ENCODE measurements at regions not wholly inside any gene's neighbourhood (a gene's known extent, or its start where the extent isn't known, plus 50 kb on each side); places are given as distances from the start of the nearest gene placed in this dataset.

- FAIRE-seq = no peak
- no peak for DNase-seq (ENCODE audit: insufficient read length, low spot score)
These were observed 75.4 kb upstream of the AKAP13 start for GRCh38 chr15:85305050-85305449.

DNA sequence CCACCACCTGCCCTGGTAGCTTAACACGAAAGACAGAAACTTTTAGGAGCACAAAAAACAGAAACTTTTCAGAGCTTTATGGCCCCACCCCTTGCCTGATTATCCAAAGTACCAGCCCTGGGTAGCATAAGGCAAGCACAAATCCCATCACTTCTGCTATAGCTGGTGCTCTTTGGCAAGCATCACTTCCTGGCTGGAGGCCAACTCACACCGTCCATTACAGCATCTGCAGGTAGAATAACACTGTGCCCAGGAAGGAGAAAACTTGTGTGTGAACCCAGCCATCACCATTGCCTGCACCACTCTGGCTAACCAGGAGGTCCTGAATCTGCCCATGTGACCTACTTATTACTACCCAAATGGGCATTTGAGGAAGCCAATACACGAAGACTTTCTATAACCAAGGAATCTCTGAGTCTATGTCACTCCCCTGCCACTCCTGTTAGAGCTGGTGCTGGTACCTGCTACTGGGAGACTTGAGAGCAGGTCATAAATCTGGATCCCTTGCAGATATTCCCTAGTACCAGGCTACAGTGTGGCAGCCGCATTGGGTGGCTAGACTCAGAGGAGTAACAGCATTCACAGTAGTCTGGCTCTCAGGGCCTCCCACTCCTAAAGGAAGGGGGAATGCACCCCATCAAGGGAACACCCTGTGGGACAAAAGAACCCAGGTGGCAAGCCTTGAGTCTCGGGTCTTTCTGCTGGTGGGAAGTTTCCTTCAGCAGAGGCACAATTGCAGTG lies 73.3 kb upstream of the AKAP13 start:
- DNase-seq (ENCODE audit: insufficient read length, low spot score) (no peak), FAIRE-seq (no peak)

- DNase-seq (ENCODE audit: insufficient read length, low spot score) = no peak
- no peak for FAIRE-seq
These were observed 72.7 kb upstream of the AKAP13 start for GRCh38 chr15:85307687-85308045.

GRCh38 chr15:85311647-85312046 lies 68.8 kb upstream of the AKAP13 start:
- FAIRE-seq = no peak
- no peak for DNase-seq (ENCODE audit: insufficient read length, low spot score)

- FAIRE-seq (no peak), DNase-seq (ENCODE audit: insufficient read length, low spot score) (no peak)
These were observed 67.9 kb upstream of the AKAP13 start for GRCh38 chr15:85312486-85312885.

DNA sequence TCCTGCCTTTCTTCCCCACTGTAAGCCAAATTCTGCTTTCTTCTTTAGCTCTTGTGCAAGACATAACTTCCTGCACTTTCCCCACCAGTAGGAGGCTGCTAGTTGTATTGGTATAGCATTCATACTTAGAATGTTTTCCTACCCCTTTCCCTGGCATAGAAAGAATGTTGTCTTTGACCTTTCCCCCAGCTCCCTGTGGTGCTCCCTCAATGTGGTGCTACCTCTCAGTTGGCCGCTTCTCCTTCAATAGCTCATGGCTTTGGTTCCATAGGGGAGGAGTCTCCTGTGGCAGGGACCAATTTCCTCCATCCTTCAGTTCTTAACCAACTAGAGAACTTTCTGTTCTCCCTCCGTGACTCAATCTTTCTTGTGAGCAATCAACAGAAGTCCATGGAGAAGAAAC lies 67.5 kb upstream of the AKAP13 start:
- DNase-seq (ENCODE audit: insufficient read length, low spot score) = no peak
- no peak for FAIRE-seq

GRCh38 chr15:85313339-85313738 lies 67.1 kb upstream of the AKAP13 start:
- DNase-seq (ENCODE audit: insufficient read length, low spot score) (no peak), FAIRE-seq (no peak)

DNA sequence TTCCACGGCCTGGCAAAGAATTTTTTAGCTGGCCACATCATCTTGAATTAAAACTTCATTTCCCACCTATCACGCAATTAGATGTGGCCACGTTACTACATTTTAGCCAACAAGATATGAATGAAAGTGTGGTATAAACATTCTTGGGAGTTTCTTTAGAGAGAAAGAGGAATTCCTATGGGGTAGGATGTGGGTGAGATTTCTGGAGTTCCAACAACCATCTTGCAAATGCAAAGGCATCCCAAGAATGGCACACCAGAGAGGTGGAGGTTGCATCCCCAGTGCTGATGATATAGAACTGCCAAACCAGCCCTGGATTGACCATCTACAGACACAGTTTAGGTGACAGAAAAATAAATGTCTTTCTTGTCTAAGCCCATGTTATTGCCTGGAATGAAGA lies 66.3 kb upstream of the AKAP13 start:
- no peak for FAIRE-seq
- DNase-seq (ENCODE audit: insufficient read length, low spot score) = no peak

GRCh38 chr15:85314633-85315032 lies 65.8 kb upstream of the AKAP13 start:
- no peak for FAIRE-seq
- DNase-seq (ENCODE audit: insufficient read length, low spot score) = no peak

DNA sequence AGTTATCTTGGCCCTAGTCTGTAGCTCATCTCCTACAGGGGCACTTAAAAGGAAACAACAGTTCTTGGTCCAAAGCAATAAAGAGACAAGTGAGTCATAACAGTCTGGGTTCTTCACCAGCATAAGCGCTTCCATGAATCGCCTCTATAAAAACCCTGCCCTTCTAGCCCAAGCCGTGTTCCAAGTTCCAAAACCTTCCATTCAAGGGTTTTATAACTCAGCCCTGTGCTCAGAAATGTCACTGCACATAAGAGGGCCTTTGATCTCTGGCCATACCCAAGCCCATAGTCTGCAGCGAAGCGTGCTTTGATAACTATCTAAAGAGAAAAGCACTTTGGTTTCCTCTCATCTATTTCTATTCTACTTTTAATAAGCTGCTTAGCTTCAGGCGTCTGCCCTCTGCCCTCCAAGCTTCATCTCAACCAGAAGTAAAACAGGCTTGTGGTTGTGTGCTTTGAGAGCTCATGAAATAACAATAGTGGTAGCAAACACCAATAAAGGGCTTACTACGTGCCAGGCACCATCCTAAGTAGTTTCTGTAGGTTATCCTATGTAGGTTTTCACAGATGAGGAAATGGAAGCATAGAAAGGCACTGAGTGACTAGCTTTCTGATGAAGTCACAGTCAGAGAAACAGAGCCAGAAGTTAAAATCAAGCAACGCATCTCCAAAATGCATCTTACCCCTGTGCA lies 64.0 kb upstream of the AKAP13 start:
- DNase-seq (ENCODE audit: insufficient read length, low spot score) (no peak), FAIRE-seq (no peak)

GRCh38 chr15:85318048-85318731 lies 62.2 kb upstream of the AKAP13 start:
- FAIRE-seq (no peak), DNase-seq (ENCODE audit: insufficient read length, low spot score) (peak; percentile 50)

GRCh38 chr15:85318732-85319076 lies 61.7 kb upstream of the AKAP13 start:
- FAIRE-seq = no peak
- no peak for DNase-seq (ENCODE audit: insufficient read length, low spot score)

GRCh38 chr15:85324202-85324601 lies 56.2 kb upstream of the AKAP13 start:
- DNase-seq (ENCODE audit: insufficient read length, low spot score) = no peak
- FAIRE-seq = no peak

DNA sequence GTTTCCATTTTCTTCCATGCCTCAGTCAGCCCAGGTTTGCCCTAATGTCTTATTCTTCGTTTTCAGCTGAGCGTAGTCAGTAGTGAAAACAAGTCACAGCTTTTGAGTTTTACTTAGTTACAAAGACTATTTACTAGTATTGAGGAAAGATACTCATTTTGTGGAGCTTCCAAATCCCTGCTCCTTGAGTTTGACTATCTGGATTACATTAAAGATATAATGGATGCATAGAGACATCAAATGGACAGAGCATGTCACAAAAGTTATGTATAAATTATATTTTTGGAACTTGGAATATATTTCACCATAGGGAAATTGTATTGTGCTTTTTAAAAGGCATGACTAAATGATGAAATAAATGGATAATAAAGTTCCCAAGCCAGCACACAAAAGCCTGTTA lies 54.6 kb upstream of the AKAP13 start:
- DNase-seq (ENCODE audit: insufficient read length, low spot score) (no peak), FAIRE-seq (no peak)

DNA sequence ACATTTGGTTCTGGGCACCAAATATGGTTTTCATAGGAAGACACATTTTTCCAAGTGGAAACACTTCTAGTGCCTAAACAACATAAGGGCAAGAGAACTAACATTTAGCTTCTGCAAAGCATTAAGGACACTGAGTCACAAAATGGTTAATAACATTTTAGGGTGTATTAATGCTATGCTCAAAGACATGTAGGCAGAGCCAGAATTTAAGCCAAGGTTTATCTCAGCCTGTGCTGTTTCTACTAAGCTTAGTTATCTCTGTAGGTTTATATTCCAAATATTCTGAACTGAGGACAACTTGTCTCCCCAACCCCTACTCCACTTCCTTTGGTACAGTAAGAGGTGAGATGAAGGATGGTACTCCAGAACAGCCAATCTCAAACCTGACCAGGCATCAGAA lies 54.1 kb upstream of the AKAP13 start:
- no peak for FAIRE-seq
- DNase-seq (ENCODE audit: insufficient read length, low spot score) = no peak

DNA sequence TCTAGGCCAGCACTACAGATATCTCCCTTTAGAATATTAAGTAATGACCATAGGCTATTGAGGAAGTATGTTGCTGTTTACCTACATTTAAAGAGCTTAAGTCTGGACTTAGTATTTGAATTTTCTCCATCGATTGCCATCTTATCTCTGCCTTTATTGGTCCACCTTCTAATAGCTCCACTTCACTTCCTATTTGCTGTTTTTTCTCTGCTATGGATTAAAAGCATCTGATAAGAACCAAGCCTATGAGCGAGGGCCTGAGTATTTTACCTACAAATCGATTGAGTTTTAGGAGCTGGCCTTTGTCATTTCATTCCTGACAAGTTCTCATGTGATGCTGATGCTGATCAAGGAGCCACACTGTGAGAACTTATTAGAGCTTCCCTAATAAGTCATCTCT lies 52.6 kb upstream of the AKAP13 start:
- DNase-seq (ENCODE audit: insufficient read length, low spot score) (no peak), FAIRE-seq (no peak)

GRCh38 chr15:85329561-85330422 lies 50.6 kb upstream of the AKAP13 start:
- FAIRE-seq (no peak), DNase-seq (ENCODE audit: insufficient read length, low spot score) (no peak)
